Brain microvascular endothelial cell (primary cell): ENCODE measurements at regions not wholly inside any gene's neighbourhood (a gene's known extent, or its start where the extent isn't known, plus 50 kb on each side); places are given as distances from the start of the nearest gene placed in this dataset.
A peak's percentile ranks its signal among the peaks of the same experiment; 100 is the strongest.

Experiments
- DNase-seq: peaks from one replicate; pipeline ENCODE4 v3.0.0-alpha.2; 2020
- H3K27ac ChIP-seq: fragments of 250-450 bp; sonication (Bioruptor Pico); 2 replicates; pipeline ENCODE4 v1.5.1; 2020; ENCODE audit warnings: mild to moderate bottlenecking, moderate library complexity
- H3K27me3 ChIP-seq: fragments of 250-450 bp; sonication (Bioruptor Pico); replicated peaks from 2 replicates; pipeline ENCODE4 v1.5.1; 2020; ENCODE audit warnings: mild to moderate bottlenecking
- H3K36me3 ChIP-seq: fragments of 250-450 bp; sonication (Bioruptor Pico); replicated peaks from 2 replicates; pipeline ENCODE4 v1.5.1; 2020; ENCODE audit warnings: mild to moderate bottlenecking
- H3K4me3 ChIP-seq: 2 replicates; pipeline ENCODE4 v1.5.1; 2011; ENCODE audit warnings: low read depth, mild to moderate bottlenecking, control low read depth, low read length, moderate library complexity
- CTCF ChIP-seq: IDR thresholded peaks from 2 replicates; pipeline ENCODE4 v1.5.1; 2011; ENCODE audit warnings: low read depth, mild to moderate bottlenecking, moderate library complexity, low read length, control low read depth, inconsistent platforms; ENCODE audit errors: missing control alignments
- in situ Hi-C: cut with HindIII; loops from 2 replicates; pipeline ENCODE4 v1.10.0; 2017; ENCODE audit warnings: low sequenced_read_pairs, low pct_ligation_motif_present

GRCh38 chr2:196404276-196404675 lies 232.9 kb upstream of the STK17B start:
- Histone ChIP-seq H3K36me3 (no peaks in the 10 kb centered on the region), H3K27ac (peak overlapping the region; percentile 70), H3K27me3 (no peaks in the 10 kb centered on the region), H3K4me3 (no peak overlapping the region)
- TF ChIP-seq CTCF: no peak
- in situ Hi-C loops: no loop called here
- no peak for DNase-seq

- no peaks in the 10 kb centered on the region for H3K27me3 ChIP-seq
- no peak overlapping the region for H3K4me3 ChIP-seq
- H3K36me3 ChIP-seq: no peaks in the 10 kb centered on the region
- H3K27ac ChIP-seq: no peak overlapping the region
- no peak for TF ChIP-seq CTCF
- no peak for DNase-seq
- in situ Hi-C loops: no loop called here
Observed at GRCh38 chr2:196407675-196408264, 231.7 kb upstream of the CCDC150 start.

- in situ Hi-C loops: no loop called here
- Histone ChIP-seq H3K27me3 (no peaks in the 10 kb centered on the region), H3K27ac (no peak overlapping the region), H3K36me3 (no peaks in the 10 kb centered on the region), H3K4me3 (no peak overlapping the region)
- no peak for TF ChIP-seq CTCF
- no peak for DNase-seq
Observed at GRCh38 chr2:196409376-196409775, 230.1 kb upstream of the CCDC150 start.

GRCh38 chr2:196410008-196410407 lies 229.5 kb upstream of the CCDC150 start:
- no peaks in the 10 kb centered on the region for H3K27me3 ChIP-seq
- H3K36me3 ChIP-seq: no peaks in the 10 kb centered on the region
- TF ChIP-seq CTCF: no peak
- no peak overlapping the region for H3K27ac ChIP-seq
- in situ Hi-C loops: no loop called here
- no peak overlapping the region for H3K4me3 ChIP-seq
- DNase-seq: no peak

- no peak overlapping the region for H3K4me3 ChIP-seq
- in situ Hi-C loops: no loop called here
- peak; percentile 51 for DNase-seq
- no peak for TF ChIP-seq CTCF
- H3K27me3 ChIP-seq: no peaks in the 10 kb centered on the region
- H3K36me3 ChIP-seq: no peaks in the 10 kb centered on the region
- no peak overlapping the region for H3K27ac ChIP-seq
Observed at GRCh38 chr2:196413821-196414274, 225.7 kb upstream of the CCDC150 start.

GRCh38 chr2:196415384-196415783 lies 224.1 kb upstream of the CCDC150 start:
- no peak for DNase-seq
- Histone ChIP-seq H3K4me3 (no peak overlapping the region), H3K36me3 (no peaks in the 10 kb centered on the region), H3K27me3 (no peaks in the 10 kb centered on the region), H3K27ac (no peak overlapping the region)
- no peak for TF ChIP-seq CTCF
- in situ Hi-C loops: no loop called here
